HG03095 (cell line): ENCODE measurements at regions not wholly inside any gene's neighbourhood (a gene's known extent, or its start where the extent isn't known, plus 50 kb on each side); places are given as distances from the start of the nearest gene placed in this dataset.
A peak's percentile ranks its signal among the peaks of the same experiment; 100 is the strongest.

Source experiments
- ATAC-seq: cut with Tn5 transposase; IDR thresholded peaks from one replicate; pipeline ENCODE4 v1.9.1; 2021; ENCODE audit warnings: moderate library complexity; ENCODE audit not compliant: unreplicated experiment

- peak; percentile 37 for ATAC-seq
These were observed 57.4 kb upstream of the CCDC167 start for GRCh38 chr6:37556881-37557644.

- no peak for ATAC-seq
These were observed 55.5 kb upstream of the CCDC167 start for GRCh38 chr6:37555040-37555781.

- ATAC-seq = no peak
These were observed 54.8 kb upstream of the CCDC167 start for GRCh38 chr6:37554480-37554819.

GRCh38 chr6:37552267-37552666 is 52.6 kb upstream of the CCDC167 start:
- no peak for ATAC-seq

GRCh38 chr6:37551867-37552266 is 52.2 kb upstream of the CCDC167 start:
- ATAC-seq = no peak

- ATAC-seq = no peak
These were observed 51.8 kb upstream of the CCDC167 start for GRCh38 chr6:37551446-37551845.

- ATAC-seq = no peak
These were observed 51.3 kb upstream of the CCDC167 start for GRCh38 chr6:37551002-37551401.

GRCh38 chr6:37550191-37550831 is 50.6 kb upstream of the CCDC167 start:
- ATAC-seq = no peak

GRCh38 chr6:37549558-37549957 is 49.9 kb upstream of the CCDC167 start:
- no peak for ATAC-seq
